ENCODE measurements at regions not wholly inside any gene's neighbourhood (a gene's known extent, or its start where the extent isn't known, plus 50 kb on each side); places are given as distances from the start of the nearest gene placed in this dataset.

GRCh38 chr6:91097364-91097763, 510.5 kb upstream of the MAP3K7 start:
- Mint-ChIP-seq H3K27ac (no peak overlapping the region), H3K4me3 (no peak overlapping the region), H3K4me1 (no peaks in the 10 kb centered on the region), H3K27me3 (peaks cover under 1% of the 10 kb centered on the region), H3K36me3 (ENCODE audit: low read depth) (no peaks in the 10 kb centered on the region)
- ATAC-seq (no peak), DNase-seq (no peak)
- H3K9me3 ChIP-seq (ENCODE audit: control insufficient read depth, low read length, poor library complexity, severe bottlenecking), result no peaks in the 10 kb centered on the region

DNA sequence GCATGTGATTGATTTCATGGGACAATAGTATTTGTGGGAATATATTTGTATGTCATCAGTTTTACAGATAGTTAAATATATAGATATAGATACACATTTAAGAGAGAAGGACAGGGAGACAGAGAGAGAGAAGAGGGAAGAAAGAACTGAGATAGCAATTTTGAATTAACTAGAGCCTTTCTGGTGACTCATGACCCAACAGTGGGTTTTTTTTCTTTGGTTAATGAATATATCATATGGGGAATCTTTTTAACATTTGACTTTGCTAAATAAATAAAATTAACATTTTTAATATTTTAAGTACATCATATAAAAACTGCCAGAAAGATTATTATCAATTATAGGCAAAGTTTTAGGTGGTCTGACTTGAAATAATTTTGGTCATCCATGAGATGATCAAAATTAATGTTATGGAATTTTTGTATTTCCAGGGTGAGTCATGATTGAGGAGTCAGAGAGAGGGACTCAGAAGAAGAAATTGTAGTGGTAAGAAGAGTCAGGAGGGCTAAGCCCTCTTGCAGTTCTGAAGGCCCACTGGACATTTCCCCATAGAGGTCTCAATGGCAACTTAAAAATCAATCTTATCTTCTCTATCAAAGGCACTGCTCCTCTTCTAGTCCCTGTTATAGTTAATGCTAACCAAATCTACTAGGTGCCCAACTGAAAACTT, 508.1 kb upstream of the MAP3K7 start:
- Mint-ChIP-seq H3K27ac (no peak overlapping the region), H3K4me1 (no peaks in the 10 kb centered on the region), H3K27me3 (peaks cover 24% of the 10 kb centered on the region), H3K4me3 (no peak overlapping the region), H3K36me3 (ENCODE audit: low read depth) (no peaks in the 10 kb centered on the region)
- ATAC-seq (no peak), DNase-seq (no peak)
- H3K9me3 ChIP-seq (ENCODE audit: control insufficient read depth, low read length, poor library complexity, severe bottlenecking), result no peaks in the 10 kb centered on the region

- Mint-ChIP-seq H3K36me3 (ENCODE audit: low read depth) (no peaks in the 10 kb centered on the region), H3K4me1 (no peaks in the 10 kb centered on the region), H3K27me3 (peaks cover 28% of the 10 kb centered on the region), H3K4me3 (no peak overlapping the region), H3K27ac (no peak overlapping the region)
- ATAC-seq, result no peak
- DNase-seq, result no peak
- H3K9me3 ChIP-seq (ENCODE audit: control insufficient read depth, low read length, poor library complexity, severe bottlenecking), result no peaks in the 10 kb centered on the region
These were observed 507.5 kb upstream of the MAP3K7 start for GRCh38 chr6:91094341-91094740.

- H3K27ac Mint-ChIP-seq, result no peak overlapping the region
- H3K27me3 Mint-ChIP-seq, result peaks cover 31% of the 10 kb centered on the region
- no peaks in the 10 kb centered on the region for H3K36me3 Mint-ChIP-seq (ENCODE audit: low read depth)
- H3K4me3 Mint-ChIP-seq, result no peak overlapping the region
- DNase-seq (no peak), ATAC-seq (no peak)
- H3K4me1 Mint-ChIP-seq, result no peaks in the 10 kb centered on the region
- no peaks in the 10 kb centered on the region for H3K9me3 ChIP-seq (ENCODE audit: control insufficient read depth, low read length, poor library complexity, severe bottlenecking)
These were observed 502.1 kb upstream of the MAP3K7 start for GRCh38 chr6:91088976-91089375.

GRCh38 chr6:91088515-91088914, 501.6 kb upstream of the MAP3K7 start:
- no peaks in the 10 kb centered on the region for H3K9me3 ChIP-seq (ENCODE audit: control insufficient read depth, low read length, poor library complexity, severe bottlenecking)
- Mint-ChIP-seq H3K4me1 (no peaks in the 10 kb centered on the region), H3K36me3 (ENCODE audit: low read depth) (no peaks in the 10 kb centered on the region), H3K4me3 (no peak overlapping the region), H3K27ac (no peak overlapping the region), H3K27me3 (peaks cover 31% of the 10 kb centered on the region)
- DNase-seq (no peak), ATAC-seq (no peak)

GRCh38 chr6:91087908-91088307, 501.0 kb upstream of the MAP3K7 start:
- ATAC-seq (no peak), DNase-seq (no peak)
- Mint-ChIP-seq H3K27me3 (peaks cover 31% of the 10 kb centered on the region), H3K4me1 (no peaks in the 10 kb centered on the region), H3K36me3 (ENCODE audit: low read depth) (no peaks in the 10 kb centered on the region), H3K4me3 (no peak overlapping the region), H3K27ac (no peak overlapping the region)
- no peaks in the 10 kb centered on the region for H3K9me3 ChIP-seq (ENCODE audit: control insufficient read depth, low read length, poor library complexity, severe bottlenecking)

- peaks cover 12% of the 10 kb centered on the region for H3K27me3 Mint-ChIP-seq
- no peaks in the 10 kb centered on the region for H3K36me3 Mint-ChIP-seq (ENCODE audit: low read depth)
- DNase-seq (no peak), ATAC-seq (no peak)
- no peaks in the 10 kb centered on the region for H3K4me1 Mint-ChIP-seq
- no peak overlapping the region for H3K27ac Mint-ChIP-seq
- no peaks in the 10 kb centered on the region for H3K9me3 ChIP-seq (ENCODE audit: control insufficient read depth, low read length, poor library complexity, severe bottlenecking)
- H3K4me3 Mint-ChIP-seq, result no peak overlapping the region
These were observed 496.3 kb upstream of the MAP3K7 start for GRCh38 chr6:91083211-91083610.

GRCh38 chr6:91082311-91082832, 495.5 kb upstream of the MAP3K7 start:
- no peak for ATAC-seq
- Mint-ChIP-seq H3K36me3 (ENCODE audit: low read depth) (no peaks in the 10 kb centered on the region), H3K4me1 (peaks cover 2% of the 10 kb centered on the region), H3K27ac (no peak overlapping the region), H3K27me3 (peaks cover 14% of the 10 kb centered on the region), H3K4me3 (no peak overlapping the region)
- H3K9me3 ChIP-seq (ENCODE audit: control insufficient read depth, low read length, poor library complexity, severe bottlenecking), result no peaks in the 10 kb centered on the region
- DNase-seq, result no peak

DNA sequence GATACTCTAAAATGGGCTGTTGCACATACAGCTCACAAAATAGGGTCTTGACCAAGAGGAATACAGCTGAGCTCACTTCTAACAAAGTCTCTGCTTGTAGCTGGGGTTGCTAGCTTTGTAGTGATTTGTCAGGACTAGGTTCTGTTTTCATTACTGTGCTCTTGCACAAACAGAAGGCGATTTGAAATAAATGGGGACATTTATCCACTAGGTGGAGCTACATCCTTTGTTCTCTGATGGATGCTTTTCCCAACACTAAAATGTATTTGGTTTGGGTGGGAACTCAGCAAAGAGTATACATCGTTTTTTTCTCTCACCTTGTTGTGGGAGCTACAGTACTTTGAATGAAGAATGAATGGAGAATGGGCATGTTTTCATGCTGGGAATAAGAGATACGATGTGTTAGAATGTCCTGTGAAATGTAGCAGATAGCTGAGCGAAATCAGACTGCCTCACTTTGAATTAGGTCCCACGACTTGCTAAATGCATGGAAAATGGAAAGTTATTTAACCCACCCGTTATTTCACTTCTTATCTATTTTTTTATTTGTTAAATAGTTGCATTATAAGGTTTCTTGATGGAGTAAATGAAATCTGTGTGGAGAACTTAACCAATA, 494.7 kb upstream of the MAP3K7 start:
- no peak overlapping the region for H3K4me3 Mint-ChIP-seq
- DNase-seq, result no peak
- peaks cover 17% of the 10 kb centered on the region for H3K27me3 Mint-ChIP-seq
- no peaks in the 10 kb centered on the region for H3K36me3 Mint-ChIP-seq (ENCODE audit: low read depth)
- peaks cover 4% of the 10 kb centered on the region for H3K4me1 Mint-ChIP-seq
- no peaks in the 10 kb centered on the region for H3K9me3 ChIP-seq (ENCODE audit: control insufficient read depth, low read length, poor library complexity, severe bottlenecking)
- H3K27ac Mint-ChIP-seq, result no peak overlapping the region
- no peak for ATAC-seq

DNA sequence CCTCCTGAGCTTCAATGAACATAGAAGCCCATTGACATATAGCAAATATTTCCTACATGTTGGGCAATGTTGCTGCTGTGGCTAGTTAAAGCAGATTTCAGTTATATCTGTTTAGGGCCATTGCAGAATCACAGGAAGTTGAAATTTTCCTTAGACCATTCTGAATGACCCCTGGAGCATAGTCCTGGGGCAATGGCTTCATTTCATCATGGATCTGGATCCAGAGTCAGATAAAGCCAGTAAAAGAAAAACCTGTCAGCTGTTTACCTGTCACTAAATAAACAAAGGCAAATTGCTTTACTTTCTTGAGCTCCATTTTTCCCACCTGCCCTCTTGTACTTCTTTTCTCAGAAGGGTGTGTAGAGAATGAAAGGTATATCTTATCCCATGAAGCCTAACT, 494.0 kb upstream of the MAP3K7 start:
- H3K4me1 Mint-ChIP-seq, result peaks cover 4% of the 10 kb centered on the region
- ATAC-seq (no peak), DNase-seq (no peak)
- H3K27ac Mint-ChIP-seq, result no peak overlapping the region
- no peaks in the 10 kb centered on the region for H3K36me3 Mint-ChIP-seq (ENCODE audit: low read depth)
- peaks cover 17% of the 10 kb centered on the region for H3K27me3 Mint-ChIP-seq
- H3K9me3 ChIP-seq (ENCODE audit: control insufficient read depth, low read length, poor library complexity, severe bottlenecking), result no peaks in the 10 kb centered on the region
- no peak overlapping the region for H3K4me3 Mint-ChIP-seq

DNA sequence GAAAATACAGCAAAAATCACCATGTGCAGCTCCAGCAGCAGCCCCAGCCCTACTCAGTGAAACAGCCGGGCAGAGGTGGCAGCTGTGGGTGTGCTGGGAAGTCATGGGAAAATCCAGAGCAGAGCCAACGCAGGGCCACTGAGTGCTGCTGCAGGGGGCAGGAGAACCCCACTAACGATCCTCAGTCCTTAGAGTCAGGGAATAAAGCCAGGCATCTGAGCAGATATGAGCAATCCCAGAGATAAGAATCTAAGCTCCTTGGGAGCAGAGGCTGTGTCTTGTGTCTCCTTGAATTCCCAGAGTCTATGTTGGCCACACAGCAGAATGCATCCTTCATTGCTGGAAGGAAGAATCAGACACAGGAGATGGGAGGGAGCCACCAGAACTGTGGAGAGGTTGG, 493.1 kb upstream of the MAP3K7 start:
- no peak overlapping the region for H3K27ac Mint-ChIP-seq
- peaks cover 4% of the 10 kb centered on the region for H3K4me1 Mint-ChIP-seq
- H3K9me3 ChIP-seq (ENCODE audit: control insufficient read depth, low read length, poor library complexity, severe bottlenecking), result no peaks in the 10 kb centered on the region
- H3K4me3 Mint-ChIP-seq, result no peak overlapping the region
- DNase-seq (no peak), ATAC-seq (no peak)
- no peaks in the 10 kb centered on the region for H3K36me3 Mint-ChIP-seq (ENCODE audit: low read depth)
- H3K27me3 Mint-ChIP-seq, result peaks cover 17% of the 10 kb centered on the region

DNA sequence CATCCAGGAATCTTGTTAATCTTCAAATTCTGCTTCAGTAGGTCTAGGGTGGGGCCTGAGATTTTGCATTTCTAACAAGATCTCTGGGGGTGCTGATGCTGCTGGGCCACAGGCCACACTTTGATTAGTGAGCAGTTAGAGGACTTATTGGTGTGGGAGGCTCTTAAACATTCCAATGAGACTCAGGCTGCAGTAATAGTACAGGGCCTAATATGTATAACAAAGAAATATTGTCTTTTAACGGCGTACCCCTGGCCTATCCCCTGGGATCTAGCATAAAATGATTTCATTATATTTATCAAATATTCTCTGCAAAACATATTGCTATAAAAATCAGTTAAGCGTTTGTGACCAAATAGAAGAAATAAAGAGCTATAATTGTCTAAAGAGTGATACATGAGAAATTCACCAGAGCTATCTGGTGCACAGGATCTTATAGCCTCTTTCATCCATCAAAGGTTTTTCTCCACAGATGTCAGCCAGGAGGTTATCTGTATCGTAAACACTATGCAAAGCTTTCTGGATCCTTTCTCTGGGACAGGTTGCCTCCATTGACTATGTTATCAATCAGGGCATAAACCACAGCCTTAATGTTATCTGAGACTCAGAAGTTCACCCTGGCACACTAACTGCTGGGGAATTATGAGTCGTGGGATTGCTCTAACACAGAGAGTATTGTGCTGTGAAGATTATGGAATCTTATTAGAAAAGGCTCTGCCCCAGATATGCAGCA, 488.5 kb upstream of the MAP3K7 start:
- Mint-ChIP-seq H3K27me3 (peaks cover 11% of the 10 kb centered on the region), H3K27ac (no peak overlapping the region)
- no peak for ATAC-seq

GRCh38 chr6:91063362-91063761, 476.5 kb upstream of the MAP3K7 start:
- no peaks in the 10 kb centered on the region for H3K4me1 Mint-ChIP-seq
- no peak for ATAC-seq
- H3K9me3 ChIP-seq (ENCODE audit: control insufficient read depth, low read length, poor library complexity, severe bottlenecking), result no peaks in the 10 kb centered on the region
- DNase-seq, result no peak
- no peak overlapping the region for H3K4me3 Mint-ChIP-seq
- no peaks in the 10 kb centered on the region for H3K27me3 Mint-ChIP-seq
- H3K27ac Mint-ChIP-seq, result no peak overlapping the region
- H3K36me3 Mint-ChIP-seq (ENCODE audit: low read depth), result no peaks in the 10 kb centered on the region

More for the DNA sequence above, 488.5 kb upstream of the MAP3K7 start:
- DNase-seq, result no peak
- H3K4me1 Mint-ChIP-seq, result peaks cover 4% of the 10 kb centered on the region
- H3K9me3 ChIP-seq (ENCODE audit: control insufficient read depth, low read length, poor library complexity, severe bottlenecking), result no peaks in the 10 kb centered on the region
- H3K4me3 Mint-ChIP-seq, result no peak overlapping the region
- no peaks in the 10 kb centered on the region for H3K36me3 Mint-ChIP-seq (ENCODE audit: low read depth)
